GM21381 (cell line): ENCODE measurements at regions not wholly inside any gene's neighbourhood (a gene's known extent, or its start where the extent isn't known, plus 50 kb on each side); places are given as distances from the start of the nearest gene placed in this dataset.

ENCODE experiments used
- ATAC-seq: cut with Tn5 transposase; IDR thresholded peaks from one replicate; pipeline ENCODE4 v1.9.1; 2021; ENCODE audit warnings: mild to moderate bottlenecking, moderate library complexity; ENCODE audit not compliant: unreplicated experiment

DNA sequence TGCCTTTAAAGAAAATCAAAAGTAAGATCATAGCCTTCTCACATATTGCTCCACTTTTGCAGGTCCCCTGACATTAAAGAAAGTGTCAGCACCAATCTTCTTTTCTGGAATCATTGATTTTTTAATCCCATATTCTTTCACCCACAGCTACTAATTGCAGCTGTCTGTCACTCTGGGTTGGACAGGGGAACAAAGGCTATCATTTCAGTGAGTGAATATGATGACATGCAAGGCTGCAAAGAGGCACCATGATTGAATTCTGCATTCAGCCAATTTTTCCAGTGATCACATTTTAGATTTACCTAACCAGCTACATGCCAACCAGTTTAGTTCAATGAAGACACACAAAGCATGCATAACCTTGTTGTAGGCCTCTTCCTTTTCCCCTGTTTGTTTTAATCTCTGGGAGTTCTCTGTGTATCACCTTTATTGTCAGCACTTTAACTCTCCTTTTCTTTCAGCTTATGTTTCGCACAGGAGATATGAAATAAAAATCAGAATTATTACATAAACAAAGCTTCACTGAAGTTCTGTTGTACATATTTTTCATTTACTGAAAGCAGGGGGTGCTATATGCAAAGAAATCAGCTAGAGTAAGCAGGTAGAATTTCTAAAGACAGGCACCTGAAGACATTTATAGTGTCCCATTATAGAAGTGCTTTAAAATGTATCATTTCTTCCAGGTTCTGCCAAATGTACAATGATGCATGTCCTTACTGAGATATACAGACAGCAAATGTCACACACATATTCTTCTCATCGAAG, 584.8 kb downstream of the PLA2G4A start:
- no peak for ATAC-seq

DNA sequence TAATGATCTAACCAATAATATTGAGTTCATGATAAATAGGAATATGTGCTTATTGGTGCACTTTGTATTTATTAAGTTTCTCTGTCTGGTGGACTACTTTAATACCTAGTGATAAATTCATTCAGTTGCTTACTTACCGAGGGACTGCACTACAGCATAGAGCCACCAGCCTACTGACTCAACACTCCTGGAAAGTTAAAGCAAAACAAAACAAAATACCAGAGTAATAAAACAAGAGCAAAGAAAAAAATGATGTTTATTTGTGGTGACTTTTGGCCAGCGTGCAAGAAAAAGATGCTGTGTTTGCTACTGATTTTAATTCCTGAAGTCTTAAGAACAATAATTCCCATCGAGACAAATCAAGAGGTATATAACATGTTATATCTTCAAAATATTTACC, 586.3 kb downstream of the PLA2G4A start:
- no peak for ATAC-seq

DNA sequence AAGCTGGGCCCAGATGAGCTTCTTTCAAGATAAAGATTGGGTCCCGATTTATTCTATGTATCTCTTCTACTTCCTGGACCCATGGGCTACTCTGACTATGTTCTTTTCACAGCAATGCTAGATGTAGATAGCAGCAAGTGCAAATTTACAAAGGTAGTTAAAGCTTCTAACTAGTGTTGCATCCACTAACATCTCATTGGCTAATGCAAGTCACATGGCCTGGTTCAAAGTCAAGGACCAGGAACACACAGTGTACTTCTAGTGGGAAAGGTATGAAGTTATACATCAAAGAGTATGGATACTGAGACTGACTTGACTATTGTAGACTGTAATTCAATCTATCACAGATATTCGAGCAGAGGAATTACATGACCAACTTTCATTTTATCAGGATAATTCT, 588.8 kb downstream of the PLA2G4A start:
- no peak for ATAC-seq

DNA sequence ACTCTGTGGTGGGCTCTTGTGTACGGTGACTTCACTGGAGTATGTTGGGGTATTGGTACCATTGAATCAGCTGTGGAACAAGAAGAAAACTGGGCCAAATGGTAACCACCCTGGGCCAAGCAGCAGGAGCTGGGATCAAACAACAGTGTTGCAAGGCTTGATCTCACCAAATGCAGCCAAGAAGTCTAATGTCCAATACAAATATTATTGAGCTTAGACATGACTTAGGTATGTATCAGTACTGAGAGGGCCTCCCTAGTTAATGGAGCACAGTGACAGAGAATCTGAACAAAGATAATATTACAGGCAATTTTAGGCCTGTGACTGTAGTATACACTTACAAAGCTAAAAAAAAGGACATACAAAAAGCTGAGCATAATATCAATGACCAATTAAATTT, 604.8 kb downstream of the PLA2G4A start:
- ATAC-seq: no peak

DNA sequence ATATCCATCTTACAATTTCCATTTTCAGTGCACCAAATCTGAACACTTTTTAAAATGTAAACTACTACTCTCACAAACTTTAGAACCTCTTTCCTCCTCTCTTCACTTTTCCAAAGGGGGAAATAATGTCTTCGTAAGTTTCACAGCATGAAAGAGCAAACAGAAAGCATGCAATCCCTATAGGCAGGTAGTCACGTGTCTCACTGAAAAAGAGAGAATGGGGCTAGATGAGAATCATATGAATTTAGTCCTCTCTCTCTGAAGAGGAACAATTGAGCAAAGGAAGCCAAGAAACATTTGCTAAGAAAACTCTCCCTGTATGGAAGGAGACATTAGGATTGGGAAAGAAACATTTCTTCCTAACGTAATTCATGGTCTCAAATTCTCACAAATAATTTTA, 613.9 kb downstream of the PLA2G4A start:
- ATAC-seq: no peak

DNA sequence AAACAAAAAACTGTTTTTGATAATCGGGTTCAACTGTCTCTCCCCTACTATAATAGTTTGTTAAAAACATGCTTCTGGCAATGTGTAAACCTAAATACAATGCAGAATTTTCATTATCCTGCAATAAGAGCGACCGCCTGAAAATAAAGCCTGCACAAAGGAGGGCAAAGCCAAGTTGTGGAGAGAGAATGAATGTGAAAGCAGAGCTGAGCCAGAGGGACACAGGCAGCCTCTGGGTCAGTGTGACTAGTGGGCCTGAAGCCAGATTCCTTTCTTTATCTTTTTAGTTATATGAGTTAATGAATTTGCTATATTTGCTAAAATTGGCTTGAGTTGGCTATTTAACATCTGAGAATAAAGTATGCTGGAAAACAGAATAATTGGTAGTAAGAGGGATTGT, 615.2 kb downstream of the PLA2G4A start:
- no peak for ATAC-seq

DNA sequence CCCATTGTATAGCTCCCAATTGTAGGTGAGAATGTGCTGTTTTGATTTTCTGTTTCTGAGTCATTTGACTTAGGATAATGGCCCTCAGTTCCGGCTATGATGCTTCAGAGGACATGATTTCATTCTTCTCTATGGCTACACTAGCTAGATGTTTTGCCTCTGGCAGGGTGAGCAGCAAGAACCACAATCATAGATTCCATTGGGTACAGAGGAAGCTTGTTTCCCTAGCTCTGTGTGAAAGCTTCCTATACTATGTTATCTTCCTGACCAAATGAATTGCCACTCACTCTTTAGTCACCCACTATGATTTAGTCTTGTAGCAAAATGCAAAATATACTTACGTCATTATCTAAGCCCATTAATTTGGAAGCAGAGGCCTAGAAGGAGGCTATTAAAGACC, 616.3 kb downstream of the PLA2G4A start:
- ATAC-seq: no peak

DNA sequence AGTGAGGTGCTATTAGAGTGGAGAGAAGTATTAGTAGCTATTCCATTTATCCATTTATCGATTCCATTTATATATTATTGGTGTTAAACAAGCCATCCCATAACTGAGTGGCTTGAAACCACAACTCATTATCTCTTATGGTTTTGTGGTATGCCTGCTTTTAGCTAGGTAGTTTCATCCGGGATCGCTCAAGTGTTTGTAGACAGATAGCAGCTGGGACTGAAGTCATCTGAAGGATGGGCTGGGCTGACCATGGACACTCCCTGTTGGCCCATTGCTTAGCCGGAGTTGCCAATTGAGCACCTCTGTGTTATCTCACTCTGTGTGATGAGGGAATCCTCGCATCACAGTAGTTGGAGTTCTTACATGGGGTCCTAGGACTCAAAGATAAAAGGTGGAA, 622.5 kb downstream of the PLA2G4A start:
- no peak for ATAC-seq

DNA sequence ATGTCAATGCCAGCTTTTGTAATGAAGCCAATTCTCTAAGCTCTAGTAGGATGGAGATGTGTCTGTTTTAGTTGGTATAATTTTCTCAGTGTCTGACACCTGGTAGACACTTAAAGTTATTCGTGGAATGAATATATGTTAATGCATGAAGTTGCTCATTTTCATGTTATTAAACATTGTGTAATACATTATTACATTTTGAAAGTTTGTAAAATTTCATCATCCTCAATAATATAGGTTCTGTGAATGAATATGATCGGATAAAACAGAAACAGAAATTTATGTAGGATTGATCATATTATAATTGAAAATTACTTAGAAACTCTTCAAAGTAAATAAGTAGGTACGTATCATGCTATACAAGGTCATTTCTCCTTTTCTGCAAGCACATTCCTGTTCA, 625.3 kb downstream of the PLA2G4A start:
- ATAC-seq: no peak

DNA sequence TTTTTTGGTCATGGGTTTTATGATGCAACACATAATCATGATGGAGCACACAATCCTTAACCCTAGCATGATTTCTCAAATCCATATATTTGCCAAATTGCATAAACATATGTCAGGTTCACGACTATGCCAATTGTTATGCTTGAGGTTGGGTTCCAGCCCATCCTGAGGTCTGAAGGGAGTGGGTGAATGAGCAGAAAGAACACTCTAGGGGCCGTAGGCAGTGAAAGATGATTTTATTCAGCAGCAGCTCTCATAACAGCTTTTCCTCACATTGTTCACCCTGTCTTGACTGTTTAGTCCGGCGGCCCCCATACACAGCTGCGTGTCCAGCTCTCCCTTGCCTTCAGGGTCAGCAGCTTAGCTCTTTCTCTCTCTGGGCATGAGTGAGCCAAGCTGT, 627.7 kb downstream of the PLA2G4A start:
- no peak for ATAC-seq

DNA sequence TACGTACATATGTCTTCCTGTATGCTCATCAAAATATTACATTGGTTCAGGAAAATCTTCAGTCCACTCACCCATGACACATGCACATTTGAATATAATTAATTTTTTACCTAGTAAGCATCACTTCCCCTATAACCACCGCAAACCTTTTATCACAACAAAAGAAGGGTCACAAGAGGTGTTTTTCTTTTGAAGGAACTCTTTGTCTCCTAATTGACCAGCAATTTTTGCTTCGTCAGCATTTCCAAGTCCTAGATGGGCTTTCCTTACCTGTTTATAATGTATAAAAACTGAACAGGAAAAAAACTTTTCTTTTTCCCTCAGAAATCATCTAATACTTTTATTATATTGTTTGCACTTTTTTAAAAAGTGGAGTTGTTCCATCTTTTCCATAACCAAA, 631.3 kb downstream of the PLA2G4A start:
- no peak for ATAC-seq

DNA sequence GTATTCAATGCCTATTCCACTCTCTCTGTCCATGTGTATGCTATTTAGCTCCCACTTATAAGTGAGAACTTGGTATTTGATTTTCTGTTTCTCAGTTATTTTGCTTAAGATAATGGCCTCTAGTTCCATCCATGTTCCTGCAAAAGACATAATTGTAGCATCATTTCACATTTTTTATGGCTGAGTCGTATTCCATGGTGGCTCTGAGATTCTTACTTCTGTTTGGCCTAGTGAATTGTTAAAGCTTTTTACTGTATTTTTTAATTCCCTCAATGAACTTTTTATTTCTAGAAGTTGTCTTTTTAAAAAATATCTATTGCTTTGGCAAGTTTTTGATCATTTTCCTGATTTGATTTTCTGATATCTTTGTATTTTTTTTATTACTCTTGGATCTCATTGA, 635.6 kb downstream of the PLA2G4A start:
- ATAC-seq: no peak

DNA sequence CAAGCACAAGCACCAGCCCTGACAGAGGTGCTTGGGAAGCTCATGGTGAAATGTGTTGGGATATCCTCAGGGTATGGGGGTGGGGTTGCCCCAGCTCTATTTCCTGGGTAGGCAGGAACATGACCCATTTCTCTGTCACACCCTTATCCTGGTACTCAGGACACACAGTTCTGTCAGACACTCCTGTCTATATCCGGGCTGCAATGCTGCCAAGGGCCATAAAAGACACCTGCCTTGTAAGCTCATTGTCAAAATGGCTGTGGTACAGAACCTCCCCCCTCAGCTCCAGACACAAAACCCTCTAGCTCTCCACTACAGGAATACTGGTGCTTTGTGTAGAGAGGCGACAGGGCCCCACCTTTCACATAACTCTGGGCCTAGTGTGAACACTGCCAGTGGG, 636.7 kb downstream of the PLA2G4A start:
- ATAC-seq: no peak

DNA sequence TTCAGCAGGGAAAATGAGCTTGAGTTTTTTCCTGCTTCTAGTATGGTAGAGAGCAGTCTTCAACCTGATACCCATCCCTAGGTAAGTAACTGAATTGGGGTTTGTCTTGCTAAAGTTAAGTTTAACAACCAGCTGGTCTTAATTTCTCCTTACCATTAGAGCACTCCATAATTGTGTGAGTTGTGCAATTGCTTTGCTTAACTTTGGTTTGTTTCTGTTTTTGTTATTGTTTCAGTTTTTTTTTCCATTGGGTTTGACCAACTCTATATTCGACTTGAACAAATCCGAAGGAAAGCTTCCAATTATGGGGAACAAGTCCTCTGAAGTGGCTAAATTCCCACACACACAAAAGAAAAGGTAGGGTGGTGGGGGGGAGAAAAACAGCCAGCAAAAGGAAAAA, 641.1 kb downstream of the PLA2G4A start:
- ATAC-seq: no peak

DNA sequence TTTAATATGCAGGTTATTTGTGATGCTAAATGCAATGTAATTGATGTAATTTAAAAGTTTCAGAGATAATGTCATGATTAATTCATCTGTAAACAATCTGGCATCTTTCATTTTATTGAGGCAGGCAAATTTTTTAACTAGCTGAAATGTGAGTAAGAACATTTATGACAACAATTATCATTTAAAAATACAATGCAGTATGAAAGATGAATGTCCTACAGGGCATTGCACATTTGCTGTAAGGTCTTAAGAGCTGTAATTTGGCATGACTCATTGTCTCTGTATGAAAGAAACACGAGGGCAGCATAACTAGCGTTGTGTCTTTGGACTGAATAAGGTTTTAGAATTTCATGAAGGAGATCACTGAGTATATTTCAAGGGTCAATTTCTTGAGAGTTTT, 642.8 kb downstream of the PLA2G4A start:
- ATAC-seq: no peak

DNA sequence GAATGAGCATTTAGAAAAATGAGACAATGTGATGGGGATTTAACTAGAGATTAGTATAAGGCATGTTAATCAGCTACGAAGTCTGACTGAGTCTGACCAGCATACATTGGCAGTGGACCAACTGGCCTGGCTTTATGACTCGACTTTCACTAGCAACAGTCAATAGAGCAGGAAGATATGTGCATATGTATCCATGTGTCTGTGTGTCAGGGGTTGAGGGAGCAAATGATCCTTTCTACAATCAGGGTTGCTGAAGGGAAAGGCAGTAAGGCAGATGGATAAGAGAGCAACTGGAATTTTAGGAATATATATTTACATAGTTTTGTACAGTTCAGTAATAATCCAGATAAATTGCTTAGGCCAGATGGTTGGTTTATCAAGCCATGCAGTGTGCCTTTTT, 645.6 kb downstream of the PLA2G4A start:
- no peak for ATAC-seq

DNA sequence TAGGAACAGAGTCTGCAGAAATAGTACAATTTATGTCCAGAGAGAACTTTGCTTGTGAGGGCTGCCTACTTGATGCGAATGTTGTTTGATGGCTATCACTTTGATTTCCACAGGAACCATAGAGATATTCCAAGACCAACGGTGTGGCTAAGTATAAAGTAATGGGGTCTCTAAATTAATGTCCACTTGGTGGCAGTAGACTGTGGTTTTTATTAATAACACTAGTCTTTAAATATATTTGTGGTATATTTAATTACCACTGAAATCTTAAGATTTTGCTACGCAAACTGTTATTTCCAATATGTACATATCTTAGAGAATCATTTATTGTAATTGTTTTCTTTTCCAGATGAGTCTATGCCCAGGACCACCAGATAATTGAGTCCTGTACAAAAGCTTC, 647.9 kb downstream of the PLA2G4A start:
- no peak for ATAC-seq

DNA sequence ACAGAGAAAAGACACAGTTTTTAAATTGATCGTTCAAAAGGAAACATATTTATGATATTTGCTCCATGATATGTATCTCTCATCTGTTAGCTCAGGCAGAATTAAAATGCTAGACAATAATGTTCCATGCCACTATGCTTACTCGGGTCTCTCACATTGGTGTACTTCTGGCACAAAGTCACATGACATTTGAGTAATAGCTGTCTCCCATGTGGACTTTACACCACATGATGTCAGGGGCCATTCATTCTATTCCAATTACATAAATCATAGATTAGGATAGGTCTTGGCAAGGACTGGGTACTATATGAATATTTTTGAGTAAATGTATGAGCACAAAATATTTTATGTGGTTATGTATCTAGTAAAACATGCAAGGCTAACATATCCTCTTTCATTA, 648.4 kb downstream of the PLA2G4A start:
- no peak for ATAC-seq

DNA sequence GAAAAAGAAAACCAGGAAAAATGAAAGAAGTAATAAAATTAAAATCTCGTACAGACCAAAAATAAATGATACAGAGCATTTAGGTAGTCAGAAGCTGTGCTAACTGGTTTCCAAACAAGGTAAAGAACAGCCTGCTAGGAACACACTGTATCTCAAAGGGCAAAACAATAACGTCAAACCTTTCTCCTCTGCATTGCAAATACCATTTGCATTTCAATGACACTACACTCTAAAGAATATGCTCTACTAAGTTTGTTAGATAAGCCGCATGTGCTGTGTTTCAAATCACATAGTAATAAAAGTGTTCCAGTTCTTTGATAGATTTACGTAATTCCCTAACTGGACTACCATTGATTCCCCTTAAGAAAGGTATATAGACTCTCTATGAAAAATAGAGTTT, 648.8 kb downstream of the PLA2G4A start:
- ATAC-seq: no peak

DNA sequence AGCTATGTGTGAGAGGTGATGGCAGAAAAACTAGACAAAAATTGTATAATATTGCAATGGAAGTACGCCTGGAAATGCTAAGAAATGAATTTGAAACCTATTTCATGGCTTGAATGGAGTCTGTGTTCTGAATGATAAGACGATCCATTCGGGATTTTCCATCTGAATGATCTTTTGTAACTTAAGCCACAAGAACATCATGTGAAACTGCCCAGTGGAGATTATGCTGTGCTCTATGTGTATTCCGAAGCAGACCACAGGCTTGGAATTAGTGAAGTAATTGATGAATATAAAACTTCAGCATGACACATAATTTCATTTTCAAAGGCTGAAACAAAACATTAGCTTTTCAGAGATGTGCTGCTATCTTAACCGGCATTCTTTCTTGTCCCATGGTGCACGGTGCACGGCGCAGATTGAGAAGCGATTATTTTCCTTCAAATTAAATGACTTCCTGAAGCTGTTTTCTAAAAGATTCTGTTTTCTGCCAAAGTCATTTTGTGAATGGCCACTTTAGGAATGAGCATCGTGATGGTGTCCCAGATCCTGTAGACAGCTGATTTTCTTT, 652.9 kb downstream of the PLA2G4A start:
- ATAC-seq: no peak

DNA sequence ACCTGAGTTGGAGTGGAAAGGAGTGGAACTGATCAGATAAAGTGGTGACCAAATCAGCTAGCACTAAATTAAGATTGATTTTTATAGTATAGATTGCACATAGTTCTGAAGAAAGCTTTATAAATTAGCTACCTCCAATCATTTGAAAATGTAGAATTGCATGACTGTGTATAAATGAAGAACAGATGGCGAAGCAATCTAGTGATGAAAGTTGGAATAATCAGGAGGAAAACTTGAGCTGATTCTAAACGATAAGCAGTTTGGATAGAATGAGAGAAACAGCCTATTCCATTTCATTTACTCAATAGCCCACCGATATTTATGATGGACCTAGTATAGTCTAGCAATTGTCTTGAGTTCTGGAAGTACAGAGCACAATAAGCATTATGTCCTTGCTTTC, 661.5 kb downstream of the PLA2G4A start:
- no peak for ATAC-seq

DNA sequence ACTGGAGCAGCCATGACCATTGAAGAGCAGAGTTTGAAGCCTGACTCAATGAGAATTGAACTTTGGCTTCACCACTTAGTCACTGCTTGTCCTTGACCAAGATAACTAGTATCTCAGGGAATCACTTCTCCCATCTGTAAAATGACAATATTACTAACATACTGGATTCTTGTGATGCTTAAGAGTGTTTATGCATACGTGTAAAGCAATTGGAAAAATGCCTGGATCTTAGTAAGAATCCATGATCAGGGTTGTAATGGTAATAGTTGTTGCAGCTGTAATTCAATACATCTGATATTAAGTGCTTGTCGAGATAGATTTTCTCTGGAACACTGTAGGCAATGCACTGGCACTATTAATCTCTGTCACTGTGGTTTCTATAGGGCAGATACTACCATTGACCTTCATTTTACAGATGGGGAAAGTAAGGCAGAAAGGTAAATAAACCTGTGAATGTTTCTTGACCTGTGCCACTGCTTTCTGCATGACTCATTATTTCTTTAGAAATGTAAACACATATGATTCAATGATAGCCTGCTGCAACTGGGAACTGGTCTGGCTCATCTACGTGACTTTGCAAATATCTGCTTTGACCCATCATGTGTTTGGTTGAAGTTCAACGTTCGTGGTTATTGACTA, 662.5 kb downstream of the PLA2G4A start:
- ATAC-seq: no peak

DNA sequence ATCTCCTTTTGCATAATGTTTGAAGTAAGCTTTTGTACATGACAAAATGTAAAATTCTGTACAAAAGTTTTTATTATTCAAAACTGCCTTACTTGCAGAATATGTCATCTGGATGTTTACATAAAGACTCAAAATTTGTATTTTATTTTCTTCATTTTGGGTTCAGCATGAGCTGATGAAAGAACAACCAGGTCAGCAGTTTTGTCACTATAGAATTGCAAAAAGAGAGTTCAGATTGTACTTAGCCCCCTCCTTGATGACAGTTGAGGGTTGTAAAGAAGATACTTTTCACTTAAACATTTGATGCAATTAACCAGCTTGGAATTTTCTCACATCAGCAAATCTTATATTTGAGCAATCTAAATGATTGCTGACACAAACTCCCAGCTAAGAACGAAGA, 669.3 kb downstream of the PLA2G4A start:
- ATAC-seq: no peak
